Neural progenitor cell (in vitro differentiated cells): ENCODE measurements at regions not wholly inside any gene's neighbourhood (a gene's known extent, or its start where the extent isn't known, plus 50 kb on each side); places are given as distances from the start of the nearest gene placed in this dataset.

Experiments used
- DNase-seq: peaks from one replicate; pipeline ENCODE4 v3.0.0-alpha.2; 2016; ENCODE audit warnings: low spot score
- H2AFZ ChIP-seq: fragments of 200-600 bp; sonication (generic); replicated peaks from 2 replicates; pipeline ENCODE4 v1.6.1; 2016; ENCODE audit warnings: antibody characterized with exemption
- H3F3A ChIP-seq: fragments of 200-600 bp; sonication (generic); 2 replicates; pipeline ENCODE4 v1.6.1; 2016; ENCODE audit warnings: antibody characterized with exemption, low read depth
- H3K27ac ChIP-seq: fragments of 200-600 bp; sonication (generic); 2 replicates; pipeline ENCODE4 v1.5.1; 2016; ENCODE audit warnings: mild to moderate bottlenecking
- H3K27me3 ChIP-seq: fragments of 200-600 bp; sonication (generic); 2 replicates; pipeline ENCODE4 v1.6.1; 2016; ENCODE audit warnings: mild to moderate bottlenecking, moderate library complexity
- H3K36me3 ChIP-seq: fragments of 200-600 bp; sonication (generic); 2 replicates; pipeline ENCODE4 v1.5.1; 2016
- H3K4me1 ChIP-seq: fragments of 200-600 bp; sonication (generic); 2 replicates; pipeline ENCODE4 v1.6.1; 2016; ENCODE audit warnings: mixed run types
- H3K4me2 ChIP-seq: fragments of 200-600 bp; sonication (generic); 2 replicates; pipeline ENCODE4 v1.6.1; 2016
- H3K4me3 ChIP-seq: fragments of 200-600 bp; sonication (generic); 2 replicates; pipeline ENCODE4 v1.5.1; 2016
- H3K79me2 ChIP-seq: fragments of 200-600 bp; sonication (generic); 2 replicates; pipeline ENCODE4 v1.6.1; 2016; ENCODE audit warnings: low read depth
- H3K9ac ChIP-seq: fragments of 200-600 bp; sonication (generic); 2 replicates; pipeline ENCODE4 v1.6.1; 2016
- H3K9me3 ChIP-seq: fragments of 200-600 bp; sonication (generic); 2 replicates; pipeline ENCODE4 v1.5.1; 2016; ENCODE audit warnings: low read depth
- H4K20me1 ChIP-seq: fragments of 200-600 bp; sonication (generic); 2 replicates; pipeline ENCODE4 v1.6.1; 2016; ENCODE audit warnings: low read depth
- H3K27ac Mint-ChIP-seq: 3 replicates; pipeline ENCODE4 v1.8.0; 2021; ENCODE audit warnings: mixed read lengths
- H3K27me3 Mint-ChIP-seq: 2 replicates; pipeline ENCODE4 v1.8.0; 2022; ENCODE audit warnings: low read depth, mild to moderate bottlenecking, inconsistent platforms, moderate library complexity, mixed read lengths; ENCODE audit not compliant: insufficient read depth
- H3K36me3 Mint-ChIP-seq: 3 replicates; pipeline ENCODE4 v1.8.0; 2021; ENCODE audit warnings: mixed read lengths
- H3K4me1 Mint-ChIP-seq: 3 replicates; pipeline ENCODE4 v1.8.0; 2021; ENCODE audit warnings: mixed read lengths
- H3K4me3 Mint-ChIP-seq: 3 replicates; pipeline ENCODE4 v1.8.0; 2021; ENCODE audit warnings: mild to moderate bottlenecking, moderate library complexity, mixed read lengths
- H3K9me3 Mint-ChIP-seq: 3 replicates; pipeline ENCODE4 v1.8.0; 2020; ENCODE audit warnings: mixed read lengths
- CTCF ChIP-seq: fragments of 200-600 bp; sonication (generic); IDR thresholded peaks from 2 replicates; pipeline ENCODE4 v1.5.1; 2017; ENCODE audit warnings: antibody characterized with exemption, mild to moderate bottlenecking
- EZH2 ChIP-seq: fragments of 200-600 bp; sonication (generic); IDR thresholded peaks from 2 replicates; pipeline ENCODE4 v1.6.1; 2017; ENCODE audit warnings: antibody characterized with exemption, mild to moderate bottlenecking, moderate library complexity
- EZH2phosphoT487 ChIP-seq: fragments of 200-600 bp; sonication (generic); IDR thresholded peaks from 2 replicates; pipeline ENCODE4 v1.6.1; 2017; ENCODE audit warnings: antibody characterized with exemption

DNA sequence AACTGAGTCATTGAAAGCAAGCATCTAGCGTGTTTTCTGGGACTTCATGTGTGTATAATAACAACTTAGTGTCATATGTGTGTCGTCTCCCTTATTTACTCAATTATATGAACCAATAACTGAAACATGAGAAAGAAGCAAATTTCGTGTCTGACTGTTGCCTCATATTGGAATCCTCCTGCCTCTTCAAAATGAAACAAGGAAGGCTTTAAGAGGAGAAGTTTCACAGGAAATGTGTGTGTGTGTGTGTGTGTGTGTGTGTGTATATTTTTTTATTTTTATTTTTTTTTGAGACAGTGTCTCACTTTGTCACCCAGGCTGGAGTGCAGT is 145.8 kb upstream of the SFRP2 start:
- H3K4me3 Mint-ChIP-seq: peak overlapping the region; percentile 11
- no peaks in the 10 kb centered on the region for H4K20me1 ChIP-seq
- H3K36me3 ChIP-seq: no peaks in the 10 kb centered on the region
- H3K9me3 Mint-ChIP-seq: peaks cover 2% of the 10 kb centered on the region
- H2AFZ ChIP-seq: no peak overlapping the region
- no peak overlapping the region for H3K4me2 ChIP-seq
- no peak overlapping the region for H3K27ac ChIP-seq
- H3K4me1 Mint-ChIP-seq: peaks cover 57% of the 10 kb centered on the region
- no peak for DNase-seq
- no peak overlapping the region for H3K4me3 ChIP-seq
- H3K27me3 Mint-ChIP-seq: peaks cover 2% of the 10 kb centered on the region
- H3K27me3 ChIP-seq: no peaks in the 10 kb centered on the region
- no peaks in the 10 kb centered on the region for H3K9me3 ChIP-seq
- peaks cover 59% of the 10 kb centered on the region for H3K4me1 ChIP-seq
- H3K36me3 Mint-ChIP-seq: peaks cover 7% of the 10 kb centered on the region
- TF ChIP-seq EZH2 (no peak), EZH2phosphoT487 (no peak), CTCF (no peak)
- H3F3A ChIP-seq: peaks cover 18% of the 10 kb centered on the region
- H3K27ac Mint-ChIP-seq: peak overlapping the region; percentile 91
- no peak overlapping the region for H3K9ac ChIP-seq
- no peaks in the 10 kb centered on the region for H3K79me2 ChIP-seq

- Histone ChIP-seq H3K27me3 (no peaks in the 10 kb centered on the region), H2AFZ (no peak overlapping the region), H3K27ac (no peak overlapping the region), H3K79me2 (no peaks in the 10 kb centered on the region), H3K9me3 (no peaks in the 10 kb centered on the region), H3K4me3 (no peak overlapping the region), H4K20me1 (no peaks in the 10 kb centered on the region), H3F3A (peaks cover 23% of the 10 kb centered on the region), H3K36me3 (no peaks in the 10 kb centered on the region), H3K4me2 (peak overlapping the region; percentile 41), H3K9ac (no peak overlapping the region), H3K4me1 (peaks cover 63% of the 10 kb centered on the region)
- H3K27ac Mint-ChIP-seq: peak overlapping the region; percentile 91
- TF ChIP-seq CTCF: no peak
- TF ChIP-seq EZH2: no peak
- no peak for TF ChIP-seq EZH2phosphoT487
- no peak for DNase-seq
- peaks cover 7% of the 10 kb centered on the region for H3K36me3 Mint-ChIP-seq
- peaks cover 2% of the 10 kb centered on the region for H3K9me3 Mint-ChIP-seq
- peaks cover 2% of the 10 kb centered on the region for H3K27me3 Mint-ChIP-seq
- H3K4me1 Mint-ChIP-seq: peaks cover 62% of the 10 kb centered on the region
- peak overlapping the region; percentile 11 for H3K4me3 Mint-ChIP-seq
Observed at GRCh38 chr4:153933915-153934687, 145.2 kb upstream of the SFRP2 start.

DNA sequence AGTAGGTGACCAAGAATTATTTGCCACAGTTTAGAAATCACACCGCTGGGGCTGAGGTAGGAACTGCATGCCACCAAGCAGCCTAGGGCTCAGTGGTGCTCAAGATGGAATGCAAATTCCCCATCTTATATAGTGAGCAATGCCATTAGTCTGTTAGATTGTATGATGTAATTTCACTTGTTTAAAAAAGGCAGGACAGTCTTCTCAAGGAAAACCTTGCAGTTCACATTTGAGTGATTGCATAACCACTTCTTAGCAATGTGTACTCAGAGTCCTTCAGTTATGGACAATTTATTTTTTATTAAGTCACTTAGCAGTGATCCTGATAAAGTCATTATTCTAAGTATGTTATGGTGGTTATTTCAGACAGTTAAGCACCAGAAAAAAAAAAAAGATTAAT is 142.9 kb upstream of the SFRP2 start:
- DNase-seq: no peak
- peaks cover 2% of the 10 kb centered on the region for H3K27me3 Mint-ChIP-seq
- peaks cover 79% of the 10 kb centered on the region for H3K4me1 Mint-ChIP-seq
- Histone ChIP-seq H3K36me3 (no peaks in the 10 kb centered on the region), H2AFZ (no peak overlapping the region), H3K27ac (no peak overlapping the region), H3F3A (peaks cover 29% of the 10 kb centered on the region), H4K20me1 (no peaks in the 10 kb centered on the region), H3K9ac (no peak overlapping the region), H3K4me3 (no peak overlapping the region), H3K27me3 (no peaks in the 10 kb centered on the region), H3K79me2 (no peaks in the 10 kb centered on the region), H3K4me1 (peaks cover 75% of the 10 kb centered on the region), H3K9me3 (no peaks in the 10 kb centered on the region), H3K4me2 (peak overlapping the region; percentile 77)
- H3K4me3 Mint-ChIP-seq: peak overlapping the region; percentile 70
- H3K27ac Mint-ChIP-seq: peak overlapping the region; percentile 94
- no peaks in the 10 kb centered on the region for H3K9me3 Mint-ChIP-seq
- peaks cover 7% of the 10 kb centered on the region for H3K36me3 Mint-ChIP-seq
- TF ChIP-seq EZH2phosphoT487 (no peak), CTCF (no peak), EZH2 (no peak)
